ENCODE measurements at regions not wholly inside any gene's neighbourhood (a gene's known extent, or its start where the extent isn't known, plus 50 kb on each side); places are given as distances from the start of the nearest gene placed in this dataset.
"Not testable (repeated sequence)": the region's sequence is repeated elsewhere in the genome, so short reads cannot be mapped to it uniquely, and the experiment has no call there.

DNA sequence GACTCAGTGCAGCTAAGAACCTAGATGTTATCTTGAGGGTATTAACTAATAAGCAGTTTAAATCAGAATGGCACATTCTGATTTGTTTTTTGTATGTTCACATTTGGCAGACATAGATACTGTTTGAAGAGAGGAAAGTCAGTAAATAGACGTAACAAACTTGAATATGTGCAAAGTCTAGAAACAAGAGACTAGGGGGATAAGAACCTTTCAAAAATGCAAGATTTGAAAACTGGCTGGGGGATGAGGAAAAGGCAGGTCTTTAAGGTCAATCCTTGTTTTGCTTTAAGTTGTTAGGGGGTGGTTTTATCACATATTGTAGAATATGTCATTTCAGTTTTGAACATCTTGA, 136.5 kb downstream of the ZNF92 start:
- not testable (repeated sequence) for DNase-seq (ENCODE audit: low read depth in 3 of 3)

DNA sequence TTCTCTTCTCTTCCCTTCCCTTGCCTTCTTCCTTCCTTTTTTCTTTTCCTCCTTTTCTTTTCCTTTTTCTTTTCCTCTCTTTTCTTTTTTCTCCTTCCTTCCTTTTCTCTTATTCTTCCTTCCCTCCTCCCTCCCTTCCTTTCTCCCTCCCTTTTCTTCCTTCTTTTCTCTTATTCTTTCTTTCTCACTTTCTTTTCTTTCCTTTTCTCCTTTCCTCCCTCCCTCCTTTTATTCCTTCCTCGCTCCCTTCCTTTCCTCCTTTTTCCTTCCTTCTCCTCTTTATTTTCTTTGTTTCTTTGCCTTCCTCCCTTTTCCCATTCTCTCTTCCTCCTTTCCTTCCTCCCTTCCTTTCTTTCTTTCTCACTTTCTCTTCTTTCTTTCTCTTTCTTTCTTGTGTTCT, 146.1 kb downstream of the ZNF92 start:
- not testable (repeated sequence) for DNase-seq (ENCODE audit: low read depth in 3 of 3)

DNA sequence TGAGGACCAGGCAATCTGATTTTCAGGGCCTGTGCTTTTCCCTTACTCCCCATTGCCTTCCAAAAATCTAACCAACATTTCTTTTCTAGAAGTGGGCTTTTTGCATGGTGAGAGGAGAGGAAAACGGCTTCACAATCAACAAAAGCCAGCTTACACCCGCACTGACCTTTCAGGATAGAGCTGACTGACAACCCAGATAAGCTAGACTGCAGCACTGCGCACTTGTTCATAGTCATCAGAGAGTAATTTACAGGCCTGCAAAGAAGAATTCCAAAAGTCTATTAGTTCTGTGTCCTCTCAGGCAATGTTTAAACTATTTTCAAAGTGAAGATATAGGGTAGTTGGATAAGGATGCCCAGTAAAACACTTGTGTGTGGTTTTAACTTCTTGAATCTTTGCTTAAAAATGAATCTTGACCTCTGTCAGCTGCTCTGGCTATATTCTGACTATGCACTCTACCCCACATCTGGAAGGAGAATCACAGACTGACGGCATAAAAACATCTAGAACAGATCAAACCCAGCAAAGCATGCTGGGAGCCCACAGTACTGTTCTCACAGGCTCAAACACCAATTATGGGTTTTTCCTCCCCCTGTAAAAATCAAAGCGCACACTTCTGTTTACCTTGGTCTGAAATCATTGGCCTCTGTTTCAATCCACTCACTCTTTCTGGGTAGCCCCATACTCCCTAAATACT, 172.0 kb downstream of the ZNF92 start:
- not testable (repeated sequence) for DNase-seq (ENCODE audit: low read depth in 3 of 3)

DNA sequence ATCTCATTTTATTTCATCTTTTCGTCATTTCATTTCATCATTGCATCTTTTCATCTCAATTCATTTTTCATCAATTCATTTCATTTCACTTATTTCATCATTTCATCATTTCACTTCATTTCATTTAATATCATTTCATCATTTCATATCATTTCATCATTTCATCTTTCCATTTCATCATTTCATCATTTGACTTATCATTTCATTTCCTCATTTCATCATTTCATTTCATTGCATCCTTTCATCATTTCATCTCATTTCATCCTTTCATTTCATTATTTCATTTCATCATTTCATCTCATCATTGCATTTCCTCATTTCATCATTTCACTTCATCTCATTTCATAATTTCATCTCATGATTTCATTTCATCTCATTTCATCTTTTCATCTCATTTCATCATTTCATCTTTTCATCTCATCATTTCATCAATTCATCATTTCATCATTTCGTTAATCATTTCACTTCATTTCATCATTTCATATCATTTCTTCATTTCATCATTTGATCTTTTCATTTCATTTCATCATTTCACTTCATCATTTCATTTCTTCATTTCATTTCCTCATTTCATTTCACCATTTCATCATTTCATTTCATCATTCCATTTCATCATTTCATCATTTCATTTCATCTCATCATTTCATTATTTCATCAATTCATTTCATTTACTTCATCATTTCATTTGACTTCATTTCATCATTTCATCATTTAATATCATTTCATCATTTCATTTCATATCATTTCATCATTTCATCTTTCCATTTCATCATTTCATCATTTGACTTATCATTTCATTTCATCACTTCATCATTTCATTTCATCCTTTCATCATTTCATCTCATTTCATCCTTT, 176.2 kb downstream of the ZNF92 start:
- not testable (repeated sequence) for DNase-seq (ENCODE audit: low read depth in 3 of 3)

DNA sequence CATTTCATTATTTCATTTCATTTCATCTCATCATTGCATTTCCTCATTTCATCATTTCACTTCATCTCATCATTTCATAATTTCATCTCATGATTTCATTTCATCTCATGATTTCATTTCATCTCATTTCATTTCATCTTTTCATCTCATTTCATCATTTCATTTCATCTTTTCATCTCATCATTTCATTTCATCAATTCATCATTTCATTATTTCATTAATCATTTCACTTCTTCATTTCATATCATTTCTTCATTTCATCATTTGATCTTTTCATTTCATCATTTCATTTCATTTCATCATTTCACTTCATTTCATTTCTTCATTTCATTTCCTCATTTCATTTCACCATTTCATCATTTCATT, 176.8 kb downstream of the ZNF92 start:
- DNase-seq (ENCODE audit: low read depth in 3 of 3), result not testable (repeated sequence)

DNA sequence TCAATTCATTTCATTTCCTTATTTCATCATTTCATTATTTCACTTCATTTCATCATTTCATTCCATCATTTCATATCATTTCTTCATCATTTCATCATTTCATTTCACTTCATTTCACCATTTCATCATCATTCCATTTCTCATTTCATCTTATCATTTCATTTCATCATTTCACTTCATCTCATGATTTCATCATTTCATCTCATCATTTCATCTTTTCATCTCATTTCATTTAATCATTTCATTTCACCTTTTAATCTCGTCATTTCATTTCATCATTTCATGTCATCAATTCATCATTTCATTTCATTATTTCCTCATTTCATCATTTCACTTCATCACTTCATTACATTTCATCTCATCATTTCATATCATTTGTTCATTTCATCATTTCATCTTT, 177.4 kb downstream of the ZNF92 start:
- DNase-seq (ENCODE audit: low read depth in 3 of 3), result not testable (repeated sequence)

DNA sequence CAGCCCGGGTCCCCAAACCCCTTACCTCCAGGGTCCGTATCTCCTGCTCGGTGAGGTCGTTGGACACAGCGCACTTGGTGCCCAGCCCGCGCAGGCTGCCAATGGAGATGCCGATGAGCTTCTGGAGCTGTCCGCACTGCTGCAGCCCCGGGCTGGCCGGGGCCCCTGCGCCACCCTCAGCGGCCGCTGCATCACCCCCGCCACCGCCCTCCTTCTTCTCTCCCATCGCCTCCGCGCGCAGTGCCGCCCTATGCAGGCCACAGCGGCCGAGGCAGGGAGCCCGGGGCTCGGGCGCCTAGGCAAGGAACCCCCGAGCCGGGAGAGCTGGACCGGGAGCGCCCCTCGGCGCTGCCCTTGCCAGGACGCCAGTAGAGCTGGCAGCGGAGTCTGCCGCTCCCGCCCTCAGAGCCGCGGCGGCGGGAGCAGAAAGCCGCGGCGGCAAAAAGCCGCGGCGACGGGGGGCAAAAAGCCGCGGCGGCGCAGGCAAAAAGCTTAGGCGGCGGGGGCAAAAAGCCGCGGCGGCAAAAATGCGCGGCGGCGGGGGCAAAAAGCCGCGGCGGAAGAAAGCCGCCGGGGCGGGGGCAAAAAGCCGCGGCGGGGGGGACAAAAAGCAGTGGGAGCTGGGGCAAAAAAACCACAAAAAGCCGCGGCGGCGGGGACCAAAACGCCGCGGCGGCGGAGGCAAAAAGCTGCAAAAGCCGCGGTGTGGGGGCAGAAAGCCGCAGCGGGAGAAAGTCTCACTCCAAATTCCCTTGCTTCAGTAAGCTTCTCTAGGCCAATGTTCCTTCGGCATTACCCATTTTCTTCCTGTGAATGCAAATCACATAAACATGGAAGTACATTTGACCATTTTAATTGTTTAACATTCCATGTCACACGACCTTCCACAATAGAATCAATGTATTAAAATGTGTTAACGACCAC, 181.2 kb downstream of the ZNF92 start:
- not testable (repeated sequence) for DNase-seq (ENCODE audit: low read depth in 3 of 3)

DNA sequence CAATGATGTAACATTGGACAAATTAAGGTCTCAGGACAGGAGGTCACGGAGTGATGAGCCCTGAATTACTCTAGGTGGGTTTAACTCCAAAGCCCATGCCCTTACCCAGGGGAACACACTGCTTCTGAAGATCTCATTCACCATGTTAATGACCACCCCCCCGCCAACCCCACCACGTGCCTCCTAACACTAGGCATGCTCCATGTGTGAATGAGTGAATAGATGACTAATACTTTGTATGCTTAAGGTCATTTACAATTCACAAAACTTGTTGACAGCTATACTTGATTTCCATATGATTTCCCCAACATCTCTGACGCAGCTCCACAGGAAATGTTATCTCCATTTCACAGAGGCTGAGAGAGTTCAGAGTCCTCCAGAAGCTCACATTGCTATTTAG, 184.9 kb downstream of the ZNF92 start:
- not testable (repeated sequence) for DNase-seq (ENCODE audit: low read depth in 3 of 3)

DNA sequence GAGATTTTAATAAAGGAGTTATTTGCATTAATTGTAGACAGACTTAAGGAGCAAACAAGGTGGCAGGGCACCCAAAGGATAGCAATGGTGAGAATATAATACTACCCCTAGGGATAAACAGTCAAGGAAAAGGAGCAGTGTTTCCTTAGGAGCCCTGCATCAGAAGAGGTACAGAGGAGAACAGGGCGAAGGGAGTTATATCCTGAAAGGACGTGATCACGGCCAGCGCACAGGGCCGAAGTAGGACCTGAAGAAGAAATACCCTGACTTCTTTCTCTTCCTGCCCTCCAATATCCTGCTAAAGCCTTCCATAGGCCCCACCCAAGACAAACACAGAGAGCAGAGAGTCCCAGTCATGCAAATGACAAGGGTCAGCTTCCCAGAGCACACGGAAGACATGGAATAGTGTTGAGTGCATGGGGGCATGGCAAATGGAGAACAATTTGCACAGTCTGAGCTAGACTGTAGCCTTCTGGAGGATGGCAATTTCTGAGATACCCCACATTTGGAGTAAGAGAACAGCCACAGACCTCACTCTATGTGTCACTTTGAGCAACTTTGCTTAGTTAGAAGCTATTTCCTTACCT, 188.2 kb downstream of the ZNF92 start:
- DNase-seq (ENCODE audit: low read depth in 3 of 3), result not testable (repeated sequence)

DNA sequence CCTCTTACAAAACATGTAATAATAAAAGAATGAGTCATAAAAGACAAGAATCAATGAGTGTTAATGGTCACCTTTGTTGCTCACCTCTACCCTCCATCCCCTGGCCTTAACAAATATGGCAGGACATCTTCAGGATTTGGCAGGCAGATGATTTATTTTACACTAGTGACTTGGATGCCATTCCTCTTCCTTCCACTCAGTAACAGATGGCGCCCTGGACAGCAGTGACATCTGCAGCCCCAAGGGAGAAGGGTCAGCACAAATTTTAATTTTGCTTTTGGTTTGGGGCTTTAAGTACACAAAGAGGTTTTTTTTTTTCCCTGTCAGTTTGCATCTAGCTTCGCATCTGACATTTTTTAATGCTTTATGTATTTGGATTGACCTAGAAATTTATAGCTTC, 188.9 kb downstream of the ZNF92 start:
- DNase-seq (ENCODE audit: low read depth in 3 of 3), result not testable (repeated sequence)

DNA sequence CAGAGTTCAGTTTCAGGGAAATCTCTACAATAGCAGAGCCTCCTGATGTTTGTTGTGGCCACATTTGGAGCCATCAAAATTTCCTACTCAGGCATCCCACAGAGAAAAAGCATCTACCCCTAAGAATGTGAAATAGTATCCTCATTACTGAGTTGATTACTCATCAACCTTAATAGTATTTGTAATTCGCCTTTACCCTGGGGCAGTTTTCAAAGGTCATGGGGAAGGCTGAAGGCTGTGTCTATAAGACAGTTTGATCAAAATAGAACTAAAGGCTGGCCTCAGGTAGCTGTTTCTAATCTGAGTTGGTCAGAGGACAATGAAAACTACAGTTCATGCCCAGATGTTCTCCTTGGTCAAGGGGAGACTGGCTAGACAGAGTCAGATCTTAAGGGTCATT, 189.7 kb downstream of the ZNF92 start:
- DNase-seq (ENCODE audit: low read depth in 3 of 3), result not testable (repeated sequence)

DNA sequence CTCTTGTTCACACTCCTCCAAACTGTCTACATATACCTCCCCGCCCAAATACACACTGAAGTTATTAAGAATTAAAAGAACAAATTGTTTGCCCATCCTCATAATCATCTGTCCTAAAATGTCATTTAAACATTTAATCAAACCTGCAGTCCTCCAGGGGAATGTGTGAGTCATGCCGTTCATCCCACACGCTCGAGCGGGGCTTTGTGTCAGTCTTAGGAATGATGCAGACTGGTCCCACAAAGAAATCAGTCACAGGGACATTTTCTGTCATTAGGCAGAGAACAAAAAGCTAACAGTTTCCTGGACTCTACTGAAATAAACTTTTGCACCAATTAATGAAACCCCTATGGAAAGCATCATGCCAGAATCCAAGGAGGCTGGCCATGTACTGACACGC, 194.6 kb downstream of the ZNF92 start:
- DNase-seq (ENCODE audit: low read depth in 3 of 3), result not testable (repeated sequence)

DNA sequence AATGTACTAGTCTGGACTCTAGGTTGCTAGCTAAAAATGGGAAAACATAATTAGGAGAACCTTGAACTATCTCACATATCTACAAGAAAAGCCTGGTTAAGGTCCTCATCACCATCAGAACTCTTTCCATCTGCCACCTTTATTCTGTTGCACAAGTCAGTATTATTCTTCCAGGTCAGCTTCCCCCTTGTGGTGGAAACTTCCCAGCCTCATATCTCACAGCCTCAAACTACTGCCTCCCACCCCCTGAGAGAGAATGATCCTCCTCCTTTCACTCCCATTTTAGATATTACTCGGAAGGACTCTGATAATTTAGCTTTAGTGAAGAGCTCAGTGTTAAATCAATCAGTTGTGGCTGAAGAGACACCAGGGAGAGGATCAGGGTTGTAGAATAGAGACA, 197.3 kb downstream of the ZNF92 start:
- not testable (repeated sequence) for DNase-seq (ENCODE audit: low read depth in 3 of 3)

DNA sequence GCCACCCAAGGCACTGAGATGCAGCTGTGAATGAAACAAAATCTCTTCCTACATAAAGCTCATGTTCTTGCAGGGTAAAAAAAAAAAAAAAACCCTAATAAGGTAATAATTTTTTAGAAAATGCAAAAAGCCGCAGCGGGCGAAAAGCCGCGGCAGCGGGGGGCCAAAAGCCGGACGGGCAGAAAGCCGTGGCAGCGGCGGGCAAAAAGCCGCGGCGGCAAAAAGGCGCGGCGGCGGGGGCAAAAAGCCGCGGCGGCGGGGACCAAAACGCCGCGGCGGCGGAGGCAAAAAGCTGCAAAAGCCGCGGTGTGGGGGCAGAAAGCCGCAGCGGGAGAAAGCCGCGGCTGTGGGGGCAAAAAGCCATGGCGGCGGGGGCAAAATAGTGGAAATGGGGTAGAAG, 198.9 kb downstream of the ZNF92 start:
- not testable (repeated sequence) for DNase-seq (ENCODE audit: low read depth in 3 of 3)

DNA sequence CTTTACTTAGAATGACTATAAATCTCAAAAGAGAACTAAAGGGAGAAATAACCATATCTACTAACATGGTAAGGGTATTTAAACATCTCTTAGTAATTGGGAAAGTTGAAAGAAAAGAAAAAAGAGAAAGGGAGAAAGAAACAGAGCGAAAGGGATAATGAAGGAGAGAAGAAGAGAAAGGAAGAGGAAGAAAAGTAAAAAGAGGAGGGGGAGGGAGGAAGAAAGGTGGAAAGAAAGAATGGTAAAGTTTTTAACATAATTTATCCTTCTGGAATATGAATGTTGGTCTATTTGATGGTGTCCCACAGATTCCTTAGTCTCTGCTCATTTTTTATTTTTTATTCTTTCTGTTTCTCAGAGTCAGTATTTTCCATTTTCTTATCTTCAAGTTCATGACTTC, 202.7 kb downstream of the ZNF92 start:
- not testable (repeated sequence) for DNase-seq (ENCODE audit: low read depth in 3 of 3)

DNA sequence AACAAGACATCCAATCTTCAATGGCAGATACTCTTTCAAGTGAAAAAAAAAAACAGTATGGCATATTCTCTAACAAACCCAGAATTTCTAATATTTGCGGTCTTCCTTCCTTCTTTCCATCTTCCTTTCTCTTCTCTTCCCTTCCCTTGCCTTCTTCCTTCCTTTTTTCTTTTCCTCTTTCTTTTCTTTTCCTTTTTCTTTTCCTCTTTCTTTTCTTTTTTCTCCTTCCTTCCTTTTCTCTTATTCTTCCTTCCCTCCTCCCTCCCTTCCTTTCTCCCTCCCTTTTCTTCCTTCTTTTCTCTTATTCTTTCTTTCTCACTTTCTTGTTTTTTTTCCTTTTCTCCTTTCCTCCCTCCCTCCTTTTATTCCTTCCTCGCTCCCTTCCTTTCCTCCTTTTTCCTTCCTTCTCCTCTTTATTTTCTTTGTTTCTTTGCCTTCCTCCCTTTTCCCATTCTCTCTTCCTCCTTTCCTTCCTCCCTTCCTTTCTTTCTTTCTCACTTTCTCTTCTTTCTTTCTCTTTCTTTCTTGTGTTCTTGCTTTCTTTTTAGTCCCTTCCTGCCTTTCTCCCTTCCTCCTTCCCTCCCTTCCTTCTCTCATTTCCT, 209.0 kb downstream of the ZNF92 start:
- DNase-seq (ENCODE audit: low read depth in 3 of 3), result not testable (repeated sequence)

DNA sequence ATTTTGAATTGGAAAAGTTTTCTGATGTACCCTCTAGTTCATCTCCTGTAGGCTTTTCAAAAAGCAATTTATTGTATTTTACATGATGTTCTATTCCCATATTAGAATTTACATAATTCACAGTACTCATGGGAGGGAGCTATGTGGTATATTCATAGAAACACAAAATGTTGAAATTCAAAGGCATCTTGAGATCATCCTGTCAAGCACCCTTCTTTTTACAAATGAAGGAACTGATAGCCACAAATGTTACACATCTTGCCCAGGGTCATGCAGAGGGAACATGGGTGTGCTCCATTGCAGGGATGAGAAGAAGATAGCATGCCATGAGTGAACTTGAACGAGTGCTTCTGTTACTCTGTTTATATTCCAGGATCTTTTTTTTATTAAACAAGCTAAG, 228.8 kb downstream of the ZNF92 start:
- DNase-seq (ENCODE audit: low read depth in 3 of 3), result not testable (repeated sequence)

DNA sequence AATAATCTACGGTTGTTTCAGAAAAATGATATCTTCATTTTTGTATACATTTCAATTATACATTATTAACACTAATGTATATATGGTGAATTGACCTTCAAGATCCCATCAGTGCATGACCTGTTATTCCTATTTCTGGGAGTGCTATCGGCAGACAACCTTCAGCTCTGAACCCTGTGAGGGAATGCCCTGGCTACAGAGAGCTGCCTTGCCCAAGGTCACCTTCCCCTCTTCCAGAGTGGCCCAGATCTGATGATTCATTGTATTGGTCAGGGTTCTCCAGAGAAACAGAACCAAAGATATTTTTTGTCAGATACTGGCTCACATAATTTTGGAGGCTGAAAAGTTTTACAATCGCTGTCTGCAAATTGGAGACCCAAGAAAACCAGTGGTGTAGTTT, 235.5 kb downstream of the ZNF92 start:
- DNase-seq (ENCODE audit: low read depth in 3 of 3), result no peak

DNA sequence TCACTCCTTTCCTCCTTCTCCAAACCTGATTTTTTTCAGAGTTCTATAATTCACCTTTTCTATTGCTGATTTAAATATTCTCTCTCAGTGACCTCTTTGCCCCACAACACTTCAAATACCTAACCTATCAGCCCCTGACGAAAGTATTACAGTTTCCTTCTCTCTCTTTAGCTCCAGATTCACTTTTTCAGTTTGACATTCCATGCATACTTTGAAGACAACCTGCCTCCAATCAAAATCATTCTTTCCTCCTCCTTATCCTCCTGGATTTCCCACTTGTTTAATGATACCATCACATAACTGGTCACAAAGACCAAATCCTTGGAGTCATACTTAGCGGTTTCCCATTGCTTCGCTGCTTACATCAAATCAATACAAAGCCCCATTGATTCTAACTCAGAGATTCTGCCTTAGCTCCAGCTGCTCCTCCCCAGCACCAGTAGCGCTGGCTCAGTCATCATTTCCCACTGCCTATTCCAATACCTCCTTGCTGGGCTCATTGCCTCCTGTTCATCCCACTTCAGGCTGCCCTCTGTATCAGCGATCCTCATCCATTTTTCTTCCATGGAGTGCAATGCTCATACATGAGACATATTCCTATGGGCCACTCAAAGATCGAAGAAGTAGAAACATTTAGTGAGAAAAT, 240.1 kb downstream of the ZNF92 start:
- DNase-seq (ENCODE audit: low read depth in 3 of 3), result not testable (repeated sequence)

DNA sequence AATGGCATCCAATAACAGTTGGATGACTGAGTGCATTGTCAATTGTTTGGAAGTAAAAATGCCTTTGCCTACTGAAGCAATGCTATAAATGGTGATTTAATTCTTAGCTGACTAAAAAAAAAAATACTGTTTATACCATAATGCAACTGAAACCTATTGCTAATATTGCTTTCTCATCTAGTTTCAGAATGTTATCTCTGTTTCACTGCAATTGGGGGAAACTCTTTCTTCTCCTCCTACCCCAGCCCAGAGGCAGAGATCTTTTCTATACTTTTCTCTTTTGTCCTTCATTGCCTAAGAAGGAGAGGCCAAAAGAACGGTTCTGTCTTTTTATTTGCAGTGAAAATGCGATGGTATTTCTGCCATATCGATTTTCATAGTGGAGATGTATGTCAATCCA, 242.5 kb downstream of the ZNF92 start:
- not testable (repeated sequence) for DNase-seq (ENCODE audit: low read depth in 3 of 3)

DNA sequence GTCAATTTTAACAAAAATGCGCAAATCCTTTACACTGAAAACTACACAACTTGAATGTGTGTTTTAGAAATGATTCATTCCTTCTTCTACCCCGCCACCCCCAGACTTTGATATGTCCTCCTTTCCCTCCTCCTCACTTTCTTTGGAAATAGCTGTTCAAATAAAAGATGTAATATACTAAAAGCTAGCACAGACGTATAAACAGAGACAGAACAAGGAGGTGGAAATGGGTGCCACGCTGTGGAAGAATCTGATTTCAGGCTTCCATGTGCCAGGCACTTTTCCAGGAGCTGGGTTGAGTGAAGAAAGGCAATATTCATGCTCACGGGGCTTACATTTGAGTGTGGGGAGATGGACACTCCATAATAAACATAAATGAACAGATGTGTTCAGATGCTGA, 246.6 kb downstream of the ZNF92 start:
- not testable (repeated sequence) for DNase-seq (ENCODE audit: low read depth in 3 of 3)

All from stimulated activated CD4-positive, alpha-beta T cell treated with anti-CD3 and anti-CD28 coated beads, TNF-alpha, amount 100 ng/mL, for 48 hours (primary cell).